Left ventricle myocardium inferior (tissue), 1 donor: ENCODE measurements at regions not wholly inside any gene's neighbourhood (a gene's known extent, or its start where the extent isn't known, plus 50 kb on each side); places are given as distances from the start of the nearest gene placed in this dataset.

Experiments
- DNase-seq: peaks from one replicate; pipeline ENCODE4 v3.0.0-alpha.2; 2020
- H3K27ac ChIP-seq: fragments of 200-600 bp; replicated peaks from 2 replicates; pipeline ENCODE4 v1.8.0; 2021
- H3K27me3 ChIP-seq: fragments of 200-600 bp; 2 replicates; pipeline ENCODE4 v1.8.0; 2021; ENCODE audit warnings: low read depth
- H3K36me3 ChIP-seq: fragments of 200-600 bp; 2 replicates; pipeline ENCODE4 v1.8.0; 2021
- H3K4me1 ChIP-seq: fragments of 200-600 bp; 2 replicates; pipeline ENCODE4 v1.8.0; 2021
- H3K4me3 ChIP-seq: fragments of 200-600 bp; 2 replicates; pipeline ENCODE4 v1.8.0; 2021; ENCODE audit warnings: mild to moderate bottlenecking, moderate library complexity
- H3K9me3 ChIP-seq: fragments of 200-600 bp; replicated peaks from 2 replicates; pipeline ENCODE4 v1.8.0; 2021
- intact Hi-C: fragments of 100-400 bp; cut with micrococcal nuclease; formaldehyde crosslinking; loops from one replicate; pipeline ENCODE4 v1.11.0; 2022
- TF ChIP-seq, protein P1 (sequence below): fragments of 200-600 bp; IDR thresholded peaks from 2 replicates; pipeline ENCODE4 v1.8.0; 2021; ENCODE audit warnings: antibody characterized with exemption, mild to moderate bottlenecking, borderline replicate concordance
- donor health status: DM: no; HTN: yes; CAD: no; lungs with severe emphysema.

DNA sequence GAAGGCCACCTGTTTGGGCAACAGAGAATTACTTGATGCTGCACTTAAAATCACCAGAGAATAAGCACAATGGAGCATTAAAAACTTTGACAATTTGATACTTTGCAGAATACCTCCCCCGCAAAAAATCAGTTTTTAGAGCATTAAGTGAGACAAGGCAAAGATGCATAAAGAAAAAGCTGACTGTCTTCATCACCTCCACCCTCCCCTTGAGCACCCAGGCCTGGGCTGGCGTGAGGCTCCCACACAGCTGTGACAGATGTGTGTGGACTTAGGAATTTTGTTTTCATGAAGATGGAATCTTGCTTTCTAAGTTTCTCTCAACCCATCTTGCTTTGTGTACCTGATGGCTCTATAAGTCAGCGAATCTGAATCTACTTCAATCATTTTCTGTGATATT lies 242.2 kb downstream of the EMX2 start:
- Histone ChIP-seq H3K9me3 (no peaks in the 10 kb centered on the region), H3K27me3 (peaks cover 68% of the 10 kb centered on the region), H3K4me1 (no peaks in the 10 kb centered on the region), H3K27ac (no peak overlapping the region), H3K4me3 (no peak overlapping the region), H3K36me3 (no peaks in the 10 kb centered on the region)
- TF ChIP-seq, protein P1, sequence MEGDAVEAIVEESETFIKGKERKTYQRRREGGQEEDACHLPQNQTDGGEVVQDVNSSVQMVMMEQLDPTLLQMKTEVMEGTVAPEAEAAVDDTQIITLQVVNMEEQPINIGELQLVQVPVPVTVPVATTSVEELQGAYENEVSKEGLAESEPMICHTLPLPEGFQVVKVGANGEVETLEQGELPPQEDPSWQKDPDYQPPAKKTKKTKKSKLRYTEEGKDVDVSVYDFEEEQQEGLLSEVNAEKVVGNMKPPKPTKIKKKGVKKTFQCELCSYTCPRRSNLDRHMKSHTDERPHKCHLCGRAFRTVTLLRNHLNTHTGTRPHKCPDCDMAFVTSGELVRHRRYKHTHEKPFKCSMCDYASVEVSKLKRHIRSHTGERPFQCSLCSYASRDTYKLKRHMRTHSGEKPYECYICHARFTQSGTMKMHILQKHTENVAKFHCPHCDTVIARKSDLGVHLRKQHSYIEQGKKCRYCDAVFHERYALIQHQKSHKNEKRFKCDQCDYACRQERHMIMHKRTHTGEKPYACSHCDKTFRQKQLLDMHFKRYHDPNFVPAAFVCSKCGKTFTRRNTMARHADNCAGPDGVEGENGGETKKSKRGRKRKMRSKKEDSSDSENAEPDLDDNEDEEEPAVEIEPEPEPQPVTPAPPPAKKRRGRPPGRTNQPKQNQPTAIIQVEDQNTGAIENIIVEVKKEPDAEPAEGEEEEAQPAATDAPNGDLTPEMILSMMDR, result no peak
- no peak for DNase-seq
- intact Hi-C loops, result no loop called here

DNA sequence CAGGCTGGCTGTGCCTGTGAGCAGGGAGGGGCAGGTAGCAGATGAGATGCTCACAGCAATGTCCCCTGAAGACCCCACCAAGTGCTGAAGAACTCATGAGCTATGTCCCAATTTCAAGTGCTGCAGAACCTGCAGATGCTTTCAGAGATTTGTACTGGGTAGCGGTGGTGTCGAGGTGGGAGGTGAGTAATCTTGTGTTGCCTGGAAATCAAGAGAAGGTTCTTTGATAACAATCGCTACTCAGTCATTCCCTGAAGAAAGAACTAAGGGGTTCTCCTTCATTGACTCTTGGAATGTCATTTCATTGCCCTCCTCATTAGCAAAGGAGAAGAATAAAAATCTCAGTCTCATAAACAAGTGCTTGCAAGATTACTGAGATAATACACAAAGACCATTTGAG lies 246.4 kb downstream of the EMX2 start:
- Histone ChIP-seq H3K9me3 (no peaks in the 10 kb centered on the region), H3K4me1 (no peaks in the 10 kb centered on the region)

DNA sequence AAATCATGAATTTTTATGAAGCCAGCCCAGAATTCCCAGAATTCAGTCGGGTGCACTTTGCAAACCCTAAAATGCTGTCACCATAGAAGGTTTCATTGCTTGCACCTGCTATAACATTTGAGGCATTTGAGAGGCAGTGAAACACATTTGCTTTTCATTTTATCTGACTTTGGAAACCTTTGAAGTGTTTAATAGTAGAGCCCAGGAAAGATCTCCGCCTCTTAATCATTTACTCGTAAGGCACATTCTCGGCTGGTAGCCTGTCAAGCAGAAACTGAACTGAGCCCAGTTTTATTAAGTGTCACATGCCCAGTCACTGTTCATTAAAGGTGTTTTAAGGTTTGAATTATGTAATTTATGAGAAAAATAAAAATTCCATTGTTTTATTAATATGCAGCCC lies 247.6 kb downstream of the EMX2 start:
- no peaks in the 10 kb centered on the region for H3K36me3 ChIP-seq
- DNase-seq, result no peak
- H3K4me1 ChIP-seq, result no peaks in the 10 kb centered on the region
- TF ChIP-seq, protein P1, result no peak
- H3K4me3 ChIP-seq, result no peak overlapping the region
- H3K27me3 ChIP-seq, result peaks cover 88% of the 10 kb centered on the region
- intact Hi-C loops, result no loop called here
- H3K9me3 ChIP-seq, result no peaks in the 10 kb centered on the region
- H3K27ac ChIP-seq, result no peak overlapping the region

More for the DNA sequence above, 246.4 kb downstream of the EMX2 start:
- Histone ChIP-seq H3K27ac (no peak overlapping the region), H3K4me3 (no peak overlapping the region), H3K27me3 (peaks cover 79% of the 10 kb centered on the region), H3K36me3 (no peaks in the 10 kb centered on the region)
- intact Hi-C loops, result no loop called here
- TF ChIP-seq, protein P1, result no peak
- DNase-seq, result no peak

DNA sequence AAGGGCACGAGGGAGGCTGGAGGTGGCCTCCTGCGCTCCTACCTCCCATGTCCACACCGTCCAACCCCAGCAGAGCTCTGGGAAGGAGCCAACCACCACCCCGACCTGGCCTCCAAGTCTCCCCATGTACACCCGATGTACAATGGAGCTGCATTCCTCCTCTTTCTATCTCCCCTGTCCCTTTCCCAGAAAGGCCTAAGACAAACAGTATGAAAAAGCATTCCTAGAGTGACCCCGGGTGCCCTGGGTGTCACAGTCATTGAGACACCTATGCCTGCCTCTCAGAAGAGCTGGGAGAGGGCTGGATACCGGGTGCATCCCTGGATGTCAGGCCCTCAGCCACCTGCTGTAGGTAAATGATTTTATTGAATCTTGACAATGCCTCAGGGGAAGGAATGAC lies 248.1 kb downstream of the EMX2 start:
- no peak for DNase-seq
- Histone ChIP-seq H3K27ac (no peak overlapping the region), H3K4me1 (no peaks in the 10 kb centered on the region), H3K36me3 (no peaks in the 10 kb centered on the region), H3K9me3 (no peaks in the 10 kb centered on the region), H3K4me3 (no peak overlapping the region), H3K27me3 (peaks cover 84% of the 10 kb centered on the region)
- intact Hi-C loops, result no loop called here
- TF ChIP-seq, protein P1, result no peak

DNA sequence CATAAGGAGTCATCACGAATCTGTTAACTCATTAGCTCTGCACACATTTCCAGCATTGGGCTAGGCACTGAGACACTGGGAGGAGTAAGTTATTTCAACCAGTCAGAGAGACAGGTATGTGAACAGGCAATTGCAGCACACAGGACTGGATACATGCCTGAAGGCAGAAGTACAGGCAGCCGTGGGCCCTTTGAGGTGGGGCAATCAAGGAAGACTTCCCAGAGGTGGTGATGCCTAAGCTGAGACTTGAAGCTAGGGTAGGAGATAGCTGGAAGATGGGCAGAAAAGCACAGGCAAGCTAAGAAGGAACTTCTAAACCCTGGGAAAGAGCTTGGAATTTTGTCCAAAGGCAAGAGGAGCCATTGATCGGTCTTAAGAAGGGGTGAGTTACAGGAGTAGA lies 249.7 kb downstream of the EMX2 start:
- intact Hi-C loops, result no loop called here
- TF ChIP-seq, protein P1, result no peak
- no peak for DNase-seq
- Histone ChIP-seq H3K27ac (no peak overlapping the region), H3K4me1 (no peaks in the 10 kb centered on the region), H3K27me3 (peaks cover 73% of the 10 kb centered on the region), H3K4me3 (no peak overlapping the region), H3K9me3 (no peaks in the 10 kb centered on the region), H3K36me3 (no peaks in the 10 kb centered on the region)
